WI38 (cell line): ENCODE measurements at regions not wholly inside any gene's neighbourhood (a gene's known extent, or its start where the extent isn't known, plus 50 kb on each side); places are given as distances from the start of the nearest gene placed in this dataset.

ENCODE experiments used
- H3K4me3 ChIP-seq: 2 replicates; pipeline ENCODE4 v1.5.1; 2011; ENCODE audit warnings: low read depth, mild to moderate bottlenecking, control low read depth, low read length
- CTCF ChIP-seq: IDR thresholded peaks from 2 replicates; pipeline ENCODE4 v1.5.1; 2012; ENCODE audit warnings: low read depth, mild to moderate bottlenecking, control low read depth, low read length

DNA sequence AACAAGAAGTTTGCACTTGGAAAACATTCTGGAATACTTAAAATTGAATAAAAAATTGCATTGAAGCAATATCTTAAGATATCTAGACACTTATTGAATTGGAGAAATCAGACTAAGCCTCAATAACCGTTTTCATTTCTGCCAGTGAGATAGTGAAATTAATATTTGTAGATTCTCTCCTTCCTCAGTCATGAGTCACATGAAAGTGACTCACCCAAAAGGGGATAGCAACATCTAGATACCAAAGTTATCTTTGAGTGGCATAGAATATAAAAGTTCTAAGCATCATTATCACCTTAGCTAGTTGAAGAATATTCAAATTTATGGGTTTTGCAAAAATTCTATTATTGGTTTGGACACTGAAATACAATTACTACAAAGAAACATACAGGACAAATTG is 614.8 kb upstream of the ZNF717 start:
- H3K4me3 ChIP-seq: no peak overlapping the region
- TF ChIP-seq CTCF: no peak

GRCh38 chr3:76402926-76403325 is 617.6 kb upstream of the ZNF717 start:
- no peak for TF ChIP-seq CTCF

DNA sequence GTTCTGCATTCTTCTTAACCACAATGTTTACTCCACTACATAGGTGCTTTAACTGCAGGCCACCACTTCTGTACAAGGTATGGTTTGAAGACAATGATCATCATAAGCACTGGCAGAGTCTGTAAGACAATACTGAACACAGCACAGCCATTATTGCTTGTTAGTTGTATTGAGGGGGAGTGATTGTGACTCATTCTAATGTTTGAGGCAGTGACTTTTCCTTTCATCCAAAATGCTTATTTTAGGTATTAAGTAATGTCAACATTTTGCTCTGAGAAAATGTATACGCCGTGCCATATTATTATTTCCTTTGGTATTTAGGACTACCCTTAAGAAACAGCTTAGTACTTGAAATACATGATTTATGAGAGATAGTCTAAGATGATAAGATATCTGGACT is 618.2 kb upstream of the ZNF717 start:
- no peak overlapping the region for H3K4me3 ChIP-seq
- no peak for TF ChIP-seq CTCF

More at GRCh38 chr3:76402926-76403325, 617.6 kb upstream of the ZNF717 start:
- H3K4me3 ChIP-seq: no peak overlapping the region

- no peak for TF ChIP-seq CTCF
Measured at GRCh38 chr3:76405196-76405595, 619.8 kb upstream of the ZNF717 start.

DNA sequence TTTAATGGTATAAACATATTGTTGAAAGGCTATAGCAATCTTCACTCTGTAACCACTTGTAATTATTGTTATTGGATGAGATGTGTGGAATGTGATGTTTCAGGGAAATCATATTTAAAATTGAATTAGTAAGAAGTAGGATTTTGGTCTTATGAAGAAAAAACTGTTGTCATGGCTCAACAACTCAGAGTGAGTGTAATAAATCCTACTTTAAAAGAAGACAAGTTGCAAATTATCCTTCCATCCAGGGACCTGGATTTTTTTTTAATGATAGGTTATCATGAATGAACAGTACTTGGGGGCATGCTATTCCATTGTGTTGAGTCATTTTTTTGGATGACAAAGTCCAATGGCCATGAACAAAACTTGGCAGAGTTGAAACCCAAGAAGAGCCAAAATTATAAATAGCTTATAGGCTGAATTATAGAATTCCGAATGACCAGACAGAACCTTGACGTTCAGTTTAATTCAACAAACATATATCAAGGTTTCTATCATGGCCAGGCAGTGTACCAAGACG is 625.5 kb upstream of the ZNF717 start:
- no peak overlapping the region for H3K4me3 ChIP-seq
- TF ChIP-seq CTCF: no peak

More at GRCh38 chr3:76405196-76405595, 619.8 kb upstream of the ZNF717 start:
- H3K4me3 ChIP-seq: no peak overlapping the region

DNA sequence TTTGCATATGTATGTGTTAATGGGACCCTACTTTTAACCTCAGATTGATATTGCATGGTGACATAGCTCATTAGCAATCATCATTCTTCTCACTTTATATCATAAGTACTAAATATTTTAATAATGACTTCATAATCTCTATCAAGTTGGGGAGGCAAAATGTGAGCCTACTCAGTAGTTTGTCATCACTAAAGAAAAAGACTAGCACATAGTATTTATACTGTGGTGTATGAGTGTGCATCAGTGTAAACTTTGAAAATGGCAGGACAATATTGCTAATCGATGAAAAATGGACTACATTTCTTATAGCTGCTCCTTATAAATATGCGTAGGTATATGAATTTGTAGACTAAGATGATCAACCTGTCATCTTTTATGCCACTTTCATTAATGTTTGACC is 624.5 kb upstream of the ROBO2 start:
- no peak overlapping the region for H3K4me3 ChIP-seq
- no peak for TF ChIP-seq CTCF

DNA sequence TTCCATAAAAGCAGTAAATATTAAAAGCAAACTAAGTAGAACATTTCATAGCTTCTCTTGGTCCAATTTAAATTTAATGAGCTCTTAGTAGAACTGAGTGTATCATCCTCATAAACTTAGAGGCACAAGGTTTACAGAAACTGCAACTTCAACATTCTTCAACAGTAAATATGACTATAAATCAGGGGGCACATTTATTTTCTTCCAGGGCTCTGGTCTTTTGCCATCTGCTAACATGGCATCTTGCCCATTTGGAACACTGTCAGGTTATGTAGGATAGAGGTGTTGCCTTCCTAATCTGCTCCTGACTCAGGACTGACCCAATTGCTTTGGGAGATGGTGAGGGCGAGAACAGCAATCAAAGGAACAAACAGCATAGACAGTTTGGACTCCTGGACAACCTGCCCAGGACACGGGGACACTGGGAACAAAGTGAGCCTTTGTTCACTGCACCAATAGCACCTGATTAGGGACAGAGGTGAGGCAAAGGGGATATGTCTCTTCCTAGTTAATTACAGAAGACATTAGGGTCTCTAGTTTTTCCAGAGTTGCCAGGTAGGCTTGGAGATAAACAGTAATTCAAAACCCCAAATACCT is 610.2 kb upstream of the ROBO2 start:
- no peak overlapping the region for H3K4me3 ChIP-seq
- TF ChIP-seq CTCF: no peak
